ENCODE measurements at regions not wholly inside any gene's neighbourhood (a gene's known extent, or its start where the extent isn't known, plus 50 kb on each side); places are given as distances from the start of the nearest gene placed in this dataset.

DNA sequence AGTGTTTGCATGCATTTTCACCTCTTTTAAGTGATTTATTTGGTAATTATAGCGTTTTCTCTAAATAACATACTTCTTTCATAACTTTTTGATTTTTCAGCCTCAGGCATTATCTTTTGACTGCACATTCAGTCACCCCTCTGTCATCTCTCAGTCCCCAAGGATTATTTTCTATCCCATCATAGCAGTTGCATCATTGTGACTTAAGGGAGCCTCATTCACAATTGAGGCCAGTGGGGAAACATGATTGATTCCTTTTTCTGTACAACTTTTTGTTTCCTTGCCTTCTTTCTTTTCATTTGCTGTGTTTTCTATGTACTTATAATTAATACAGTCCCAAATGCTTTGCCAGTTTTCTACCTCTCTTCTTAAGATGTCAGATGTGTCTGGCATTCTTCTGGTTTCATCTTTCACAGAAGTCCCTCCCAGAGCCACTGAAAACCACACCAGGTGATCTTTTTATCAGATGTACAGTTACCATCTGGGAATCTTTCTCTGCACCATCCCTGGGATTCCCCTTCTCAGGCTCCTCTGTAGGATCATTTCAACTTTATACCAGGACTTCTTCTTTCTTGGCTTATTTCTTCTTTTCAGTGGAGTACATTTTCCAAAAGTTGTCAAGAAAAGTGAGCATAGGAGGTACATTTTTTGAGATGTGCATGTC lies 151.4 kb downstream of the RAP2B start:
- no peak for DNase-seq (ENCODE audit: low read depth in 3 of 3)

DNA sequence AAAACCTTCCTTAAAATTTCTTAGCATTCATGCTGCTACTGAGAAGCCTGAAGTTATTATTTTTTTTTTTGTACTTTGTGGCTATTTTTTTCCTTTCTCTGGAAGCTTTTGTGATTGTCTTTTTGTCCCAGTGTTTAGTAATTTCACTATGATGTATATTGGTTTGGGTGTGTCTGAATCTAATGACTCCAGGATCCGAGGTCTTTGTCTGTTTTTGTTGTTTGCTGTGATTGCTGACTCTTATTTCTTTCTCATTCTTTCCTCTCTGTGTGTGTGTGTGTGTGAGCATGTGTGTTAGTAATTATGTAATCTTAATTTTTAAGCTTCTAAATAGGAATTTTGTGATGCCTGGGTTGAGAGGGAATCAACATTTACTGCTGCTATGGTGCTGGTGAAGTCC lies 152.0 kb downstream of the RAP2B start:
- no peak for DNase-seq (ENCODE audit: low read depth in 3 of 3)

DNA sequence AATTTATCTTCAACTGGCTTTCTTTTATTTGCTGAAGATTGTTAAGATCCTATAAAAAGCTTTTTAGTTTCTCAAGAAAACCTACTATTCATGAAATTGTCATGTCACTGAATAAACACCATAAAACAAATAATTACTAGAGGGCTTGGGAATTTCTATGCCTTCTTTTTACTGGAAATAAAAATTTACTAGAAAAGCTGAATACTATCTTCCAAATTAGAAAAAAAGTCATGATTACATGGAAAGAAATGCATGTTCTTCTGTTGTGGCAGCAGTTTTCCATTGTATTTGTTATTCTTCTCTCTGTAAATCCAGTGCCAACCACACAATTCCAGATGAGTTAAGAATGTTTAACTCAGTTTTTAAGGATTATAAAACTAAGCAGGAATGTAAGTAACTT lies 153.8 kb downstream of the RAP2B start:
- DNase-seq (ENCODE audit: low read depth in 3 of 3): no peak

DNA sequence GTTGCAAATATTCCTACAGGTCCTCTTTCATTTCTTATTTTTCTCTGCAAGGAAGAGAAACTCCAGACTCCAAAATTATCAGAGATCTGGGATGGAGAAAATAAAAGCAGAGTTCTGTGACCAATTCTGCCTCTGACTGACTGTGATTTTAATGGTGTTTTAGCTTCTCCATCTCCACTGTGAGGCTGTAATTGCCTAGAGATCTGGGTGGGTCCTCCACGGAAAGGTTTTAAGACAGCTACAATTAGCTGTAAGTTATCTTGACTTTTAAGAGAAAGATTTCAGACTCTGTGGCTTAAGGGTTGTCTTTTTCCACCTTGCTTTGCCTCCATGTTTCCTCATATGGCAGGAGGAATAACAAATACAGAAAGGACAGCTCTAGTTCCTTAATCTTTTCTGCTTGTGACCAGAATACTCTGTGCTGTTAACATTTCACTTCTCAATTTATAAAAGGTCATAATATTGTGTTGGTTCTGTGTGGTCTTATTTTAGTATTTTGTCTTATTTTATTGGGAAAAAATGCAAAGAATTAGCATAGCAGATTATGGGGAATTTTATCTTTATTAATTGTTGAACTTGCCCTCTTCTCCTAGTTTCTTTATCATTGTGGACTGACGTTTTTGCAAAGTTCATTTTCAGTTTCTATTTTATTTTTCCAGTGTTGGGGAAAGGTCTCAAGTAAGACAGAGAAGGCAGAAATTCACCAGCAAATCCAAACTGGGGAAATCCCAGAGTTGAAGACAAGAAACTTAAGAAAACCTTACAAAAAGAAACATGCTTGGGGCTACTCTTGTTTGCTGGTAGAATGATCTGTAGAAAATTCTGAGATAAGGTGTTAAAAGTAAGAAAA lies 157.9 kb downstream of the RAP2B start:
- no peak for DNase-seq (ENCODE audit: low read depth in 3 of 3)

DNA sequence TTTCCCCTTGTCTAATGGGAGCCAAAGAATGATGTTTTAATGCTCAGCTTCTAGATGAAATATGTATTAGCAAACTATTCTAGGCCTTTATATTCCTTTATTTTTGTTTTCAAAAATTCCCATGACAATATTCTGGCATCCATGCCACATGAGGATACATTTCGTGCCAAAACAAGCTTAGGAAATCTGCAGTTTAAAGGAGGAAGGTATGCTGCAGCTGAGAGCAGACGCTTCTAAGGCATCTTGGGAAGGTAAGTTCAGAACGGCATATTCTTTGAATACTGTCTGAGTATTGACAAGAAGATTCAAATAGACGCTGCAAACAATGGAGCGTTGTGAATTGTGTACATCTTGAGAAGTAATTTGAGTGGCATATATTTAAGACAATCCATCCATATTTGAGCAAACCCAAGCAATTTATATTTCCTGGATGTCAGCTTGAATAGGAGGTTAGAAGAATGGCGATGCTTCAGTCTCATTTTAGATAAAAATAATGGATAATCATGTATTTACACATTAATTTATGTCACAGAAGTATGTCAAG lies 158.6 kb downstream of the RAP2B start:
- no peak for DNase-seq (ENCODE audit: low read depth in 3 of 3)

DNA sequence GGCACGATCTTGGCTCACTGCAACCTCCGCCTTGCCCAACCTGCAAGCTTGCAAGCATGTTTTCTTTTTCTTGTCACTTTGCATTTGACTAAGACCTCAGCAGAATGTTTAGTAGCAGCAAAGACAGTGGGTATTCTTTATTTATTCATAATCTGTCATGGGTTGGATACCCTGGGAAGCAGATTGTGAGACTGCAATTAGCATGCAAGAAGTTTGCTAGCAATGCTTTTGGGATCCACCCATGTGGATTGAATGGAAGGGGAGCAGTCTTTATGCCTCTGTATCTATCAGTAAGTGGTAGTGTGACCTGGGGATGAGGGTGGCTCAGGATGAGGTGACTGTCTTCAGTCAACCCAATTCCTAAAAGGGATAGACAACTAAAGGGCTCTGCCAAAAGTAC lies 166.7 kb downstream of the RAP2B start:
- DNase-seq (ENCODE audit: low read depth in 3 of 3): no peak

DNA sequence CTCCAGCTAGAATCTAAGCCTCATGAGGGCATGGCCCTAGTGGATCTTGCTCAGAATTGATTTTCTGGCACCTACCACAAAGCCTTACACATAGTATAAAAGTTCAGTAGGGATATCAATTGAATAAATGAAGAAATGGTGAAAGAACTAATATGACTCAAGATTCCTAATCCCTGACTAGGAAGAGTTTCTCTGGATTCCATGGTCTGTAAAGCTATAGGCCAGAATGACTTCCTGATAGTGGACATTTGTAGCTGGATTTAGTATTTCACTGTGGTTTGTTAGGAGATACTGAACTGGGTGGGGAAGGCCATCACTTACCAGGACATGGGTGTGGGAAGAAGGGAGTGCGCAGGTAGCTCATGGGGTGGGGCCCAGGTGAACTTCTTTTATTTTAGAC lies 168.9 kb downstream of the RAP2B start:
- no peak for DNase-seq (ENCODE audit: low read depth in 3 of 3)

DNA sequence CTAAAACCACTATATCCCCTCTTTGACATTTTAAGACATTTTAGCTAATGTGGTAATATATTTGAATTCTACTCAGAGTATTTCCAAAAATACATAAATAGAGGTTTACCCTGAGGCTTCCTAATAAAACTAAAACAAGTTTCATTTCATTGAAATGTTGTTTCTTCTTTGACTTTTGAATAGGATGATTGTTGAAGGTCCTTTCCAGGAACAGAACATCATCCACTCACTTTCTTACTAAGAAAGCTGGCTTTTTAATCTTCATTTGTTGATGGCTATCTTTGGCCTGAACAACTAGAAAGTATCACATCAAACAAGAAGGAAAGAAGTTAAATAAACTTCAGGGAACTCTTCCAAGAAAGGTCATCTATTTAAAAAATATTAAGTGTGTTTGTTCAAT lies 169.7 kb downstream of the RAP2B start:
- DNase-seq (ENCODE audit: low read depth in 3 of 3): no peak

DNA sequence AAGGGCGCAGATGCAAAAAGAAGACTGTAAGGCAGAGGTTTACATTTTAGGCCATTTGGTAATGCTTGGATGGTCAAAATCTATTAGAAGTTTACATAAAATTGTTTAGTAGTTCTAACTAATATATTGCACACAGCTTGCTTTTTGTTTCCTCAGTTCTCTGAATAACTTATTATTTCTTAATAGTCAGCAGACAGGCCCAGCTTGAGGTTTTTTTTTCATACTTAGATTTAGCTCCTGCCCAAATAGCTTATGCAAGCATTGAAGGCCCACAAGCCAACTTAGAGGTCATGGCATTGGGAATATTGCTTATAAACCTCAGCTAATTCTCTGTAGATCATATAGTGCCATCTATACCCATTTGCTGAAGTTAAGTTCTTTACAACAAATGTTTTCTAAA lies 172.5 kb downstream of the RAP2B start:
- DNase-seq (ENCODE audit: low read depth in 3 of 3): no peak

DNA sequence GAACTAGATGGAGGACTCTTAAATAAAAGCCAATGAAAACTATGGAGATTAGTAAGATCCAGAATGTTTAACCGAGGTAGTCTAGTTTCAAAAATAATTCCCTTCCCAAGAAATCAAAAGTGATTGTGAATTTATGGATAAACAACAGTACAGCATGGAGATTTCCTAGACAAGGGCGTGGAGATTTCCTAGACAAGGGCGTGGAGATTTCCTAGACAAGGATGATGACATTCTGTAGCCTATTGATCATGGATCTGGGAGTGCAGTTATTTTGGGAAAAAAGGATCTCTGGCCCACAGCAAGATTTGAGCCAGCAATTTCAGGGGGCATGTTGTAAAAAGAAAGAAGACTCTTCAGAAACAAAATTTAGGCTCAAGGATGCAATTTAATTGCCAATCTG lies 175.3 kb downstream of the RAP2B start:
- DNase-seq (ENCODE audit: low read depth in 3 of 3): no peak

DNA sequence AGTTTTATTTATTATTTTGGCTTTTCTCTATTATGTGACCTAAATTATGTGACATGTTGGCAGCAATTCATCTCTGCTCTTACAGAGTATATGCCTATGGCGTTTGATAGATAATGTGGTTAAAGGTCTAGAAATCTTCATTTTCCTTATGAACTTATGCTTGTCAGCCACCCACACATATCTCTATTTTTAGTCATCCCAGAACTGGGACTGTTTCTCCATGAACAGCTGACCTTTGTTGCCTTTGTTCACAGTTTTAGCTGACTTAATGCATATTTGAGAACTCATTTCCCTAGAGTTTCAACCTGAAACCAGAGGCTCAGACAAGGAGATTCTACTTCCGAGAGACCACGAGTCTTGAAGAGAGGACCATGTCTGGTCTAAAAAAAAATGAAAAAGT lies 176.5 kb downstream of the RAP2B start:
- no peak for DNase-seq (ENCODE audit: low read depth in 3 of 3)

DNA sequence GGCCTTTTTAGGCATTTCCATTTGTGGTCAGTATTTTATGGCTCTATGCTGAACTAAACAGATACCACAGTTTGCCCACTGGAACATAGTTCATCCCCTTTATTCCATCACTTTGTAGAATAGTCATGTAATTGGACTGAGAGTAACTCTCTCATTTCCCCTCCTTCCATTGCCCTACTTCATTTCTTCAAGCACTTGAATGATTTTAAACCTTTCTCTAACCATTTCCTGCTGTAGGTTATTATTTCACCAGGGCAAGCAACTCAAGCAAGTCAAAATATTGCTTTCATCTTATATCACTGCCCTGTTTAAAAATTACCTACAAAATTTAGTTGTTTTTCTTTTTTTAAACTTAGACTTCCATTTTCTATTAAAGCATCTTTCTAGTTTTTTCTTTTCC lies 177.0 kb downstream of the RAP2B start:
- no peak for DNase-seq (ENCODE audit: low read depth in 3 of 3)

DNA sequence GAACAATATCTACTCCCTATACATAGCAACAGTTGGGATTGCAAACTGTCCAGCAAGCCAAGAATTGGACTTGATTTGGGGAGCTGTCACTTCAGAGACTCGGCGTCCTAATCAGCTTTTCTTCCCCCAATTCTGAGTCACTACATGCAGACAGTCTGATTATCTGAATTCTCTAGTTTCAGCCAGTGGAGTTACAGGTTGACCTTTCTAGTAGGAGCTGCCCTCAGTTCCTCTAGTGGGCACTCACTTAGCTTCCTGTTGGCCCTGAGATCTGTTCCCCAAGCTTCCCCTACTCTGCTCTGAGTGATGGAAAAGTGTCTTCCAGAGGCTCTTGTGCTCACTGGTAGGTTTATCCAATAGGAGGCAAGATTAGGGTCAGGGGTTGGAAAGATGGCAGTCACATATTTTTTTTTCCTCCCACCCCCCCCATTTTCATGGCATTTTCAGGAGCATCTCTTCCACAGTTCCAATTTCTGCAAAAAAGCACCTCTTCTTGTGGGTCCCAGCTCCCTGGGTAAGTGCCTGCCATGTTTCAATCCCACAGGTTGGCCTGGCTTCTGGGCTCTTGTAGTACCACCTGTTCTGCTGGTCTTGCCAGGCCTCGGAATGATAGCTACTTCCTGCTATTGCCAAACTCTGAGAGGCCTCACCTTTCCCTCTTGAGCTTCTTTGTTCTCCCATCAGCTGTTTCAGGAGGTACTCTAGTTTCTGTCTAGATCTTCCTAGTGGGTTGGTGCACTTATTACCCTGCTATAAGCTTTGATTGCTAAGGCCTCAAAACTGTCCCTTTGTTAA lies 182.2 kb downstream of the RAP2B start:
- no peak for DNase-seq (ENCODE audit: low read depth in 3 of 3)

DNA sequence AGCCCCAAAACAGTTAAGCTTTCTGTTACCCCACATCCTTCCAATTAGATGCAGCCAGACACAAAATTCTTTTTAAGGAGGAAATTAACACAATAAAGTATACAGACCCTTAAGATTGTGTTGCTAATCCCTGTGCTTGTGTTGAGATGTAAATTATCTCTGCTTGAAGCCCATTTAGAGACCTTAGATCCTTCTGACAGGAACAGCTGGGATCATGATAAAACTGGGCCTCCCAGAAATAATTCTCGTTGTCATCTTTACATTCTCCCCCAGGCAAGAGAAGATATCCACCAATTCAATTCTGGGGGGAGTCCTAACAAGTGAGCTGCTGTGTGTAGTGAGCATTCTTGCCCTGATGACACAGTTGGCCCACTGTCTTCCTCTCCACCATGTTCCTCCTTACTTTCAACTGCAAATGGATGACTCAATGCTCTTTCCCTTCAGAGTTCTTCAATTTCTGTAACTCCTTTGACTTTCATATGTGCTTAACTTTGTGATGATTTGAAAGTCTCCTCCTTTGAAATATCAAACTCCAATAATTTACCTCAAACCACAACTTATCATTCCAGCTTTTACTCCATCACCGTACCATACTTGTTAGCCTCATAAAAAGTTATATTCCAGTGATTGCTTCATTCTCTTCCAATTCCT lies 186.6 kb downstream of the RAP2B start:
- DNase-seq (ENCODE audit: low read depth in 3 of 3): no peak

DNA sequence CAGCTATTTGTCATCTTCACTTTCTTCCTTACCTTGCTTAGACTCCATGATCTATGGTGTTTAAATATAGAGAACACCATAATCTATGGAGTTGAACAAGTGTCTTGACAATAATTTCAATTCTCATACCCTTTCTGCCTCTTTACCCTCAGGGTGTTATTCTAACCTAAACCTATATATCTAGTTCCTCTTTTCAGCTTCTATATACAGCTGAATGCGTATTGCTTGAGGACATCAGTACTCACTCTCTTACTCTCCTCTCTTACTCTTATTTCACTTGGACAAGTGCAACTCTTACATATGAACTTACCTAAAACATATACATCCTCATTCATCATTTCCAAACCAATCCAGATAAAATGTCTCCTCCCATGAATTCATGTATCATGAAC lies 187.1 kb downstream of the RAP2B start:
- no peak for DNase-seq (ENCODE audit: low read depth in 3 of 3)

DNA sequence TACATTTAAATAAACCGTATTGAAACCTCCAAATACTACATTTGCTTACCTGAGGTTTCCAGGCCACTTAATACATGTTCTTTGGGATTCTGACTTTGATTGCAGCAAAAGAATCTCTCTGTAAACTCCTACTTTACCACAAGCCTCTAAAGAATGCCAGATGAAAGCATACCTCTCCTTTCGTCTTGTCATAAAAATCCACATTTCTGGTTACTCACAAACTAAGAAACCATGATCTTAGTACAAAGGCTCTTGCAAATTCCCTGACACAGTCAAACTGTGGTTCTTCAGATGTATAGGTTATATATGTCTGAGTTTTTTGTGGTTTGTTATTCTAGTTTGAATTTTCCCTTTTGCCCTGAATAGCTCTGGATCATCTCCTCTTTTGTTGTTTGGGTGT lies 188.4 kb downstream of the RAP2B start:
- DNase-seq (ENCODE audit: low read depth in 3 of 3): no peak

DNA sequence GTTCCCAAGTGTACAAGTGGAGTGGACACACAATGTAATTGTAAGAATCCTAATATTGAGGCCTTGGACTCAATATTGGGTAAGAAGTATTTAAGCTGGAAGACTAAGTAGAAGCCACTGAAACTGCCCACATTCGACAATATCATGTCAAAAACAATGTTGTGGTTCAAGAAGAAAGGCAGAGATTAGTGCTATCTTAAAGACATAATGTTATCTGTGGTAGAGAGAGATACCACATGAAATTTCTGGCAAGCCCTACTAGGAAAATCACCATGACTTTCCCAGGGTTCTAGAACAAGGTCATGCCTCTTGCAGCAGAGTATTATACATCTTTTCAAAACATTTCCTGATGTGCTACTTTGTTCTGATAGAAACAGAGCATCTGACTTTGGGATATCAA lies 192.6 kb downstream of the RAP2B start:
- DNase-seq (ENCODE audit: low read depth in 3 of 3): no peak

DNA sequence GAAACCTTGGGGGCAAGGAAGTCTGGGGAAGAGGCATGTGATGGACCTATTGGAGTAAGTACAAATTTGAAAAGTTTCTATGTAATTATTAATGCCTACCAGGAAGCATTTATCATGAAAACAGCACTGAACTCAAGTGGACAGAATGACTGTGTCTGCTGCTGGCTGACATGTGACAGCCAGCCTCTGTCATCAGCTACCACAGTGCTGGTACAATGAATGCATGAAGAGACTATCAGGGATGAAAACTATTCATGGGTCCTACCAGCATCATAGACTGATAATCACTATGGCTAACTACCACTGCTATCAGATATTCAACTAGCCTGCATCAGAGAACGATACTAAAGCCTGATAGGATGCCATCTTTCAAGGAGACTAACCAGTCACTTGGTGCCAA lies 193.5 kb downstream of the RAP2B start:
- DNase-seq (ENCODE audit: low read depth in 3 of 3): no peak

DNA sequence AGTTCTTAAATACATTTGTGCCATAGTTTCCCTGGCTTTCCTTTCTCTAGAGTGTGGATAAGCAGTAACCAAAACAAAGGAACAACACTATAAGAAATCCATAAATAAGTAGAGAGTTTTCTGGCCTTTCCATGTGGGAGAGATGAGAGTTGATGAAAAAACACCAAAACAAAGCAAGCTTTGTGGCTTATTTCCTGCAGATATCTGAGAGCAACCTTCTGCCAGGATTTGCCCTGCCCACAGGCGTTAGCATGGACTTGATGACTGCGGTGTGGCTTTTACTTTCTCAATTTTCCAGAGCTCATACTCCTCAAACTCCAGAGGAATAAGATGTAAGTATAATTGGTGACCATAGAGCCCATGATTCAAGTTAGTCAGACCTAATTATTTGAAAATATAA lies 194.9 kb downstream of the RAP2B start:
- no peak for DNase-seq (ENCODE audit: low read depth in 3 of 3)

DNA sequence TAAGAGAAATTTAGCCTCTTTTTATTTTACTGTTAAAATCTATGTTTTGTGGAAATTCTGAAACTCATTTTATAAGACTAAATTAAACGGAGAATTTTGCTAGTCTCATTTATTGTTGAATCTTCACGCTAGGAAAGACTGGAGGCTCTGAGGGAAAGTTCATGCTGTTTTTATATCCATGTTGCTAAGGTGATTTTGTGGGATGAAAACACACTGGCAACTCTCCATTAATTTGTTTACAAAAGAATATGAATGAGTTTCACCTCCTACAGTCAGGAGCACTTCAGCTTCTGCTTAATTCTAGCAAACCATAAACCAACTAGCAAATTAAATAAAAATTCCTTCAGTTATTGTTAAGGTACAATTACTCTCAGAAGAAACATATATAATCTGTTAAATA lies 195.4 kb downstream of the RAP2B start:
- DNase-seq (ENCODE audit: low read depth in 3 of 3): no peak

DNA sequence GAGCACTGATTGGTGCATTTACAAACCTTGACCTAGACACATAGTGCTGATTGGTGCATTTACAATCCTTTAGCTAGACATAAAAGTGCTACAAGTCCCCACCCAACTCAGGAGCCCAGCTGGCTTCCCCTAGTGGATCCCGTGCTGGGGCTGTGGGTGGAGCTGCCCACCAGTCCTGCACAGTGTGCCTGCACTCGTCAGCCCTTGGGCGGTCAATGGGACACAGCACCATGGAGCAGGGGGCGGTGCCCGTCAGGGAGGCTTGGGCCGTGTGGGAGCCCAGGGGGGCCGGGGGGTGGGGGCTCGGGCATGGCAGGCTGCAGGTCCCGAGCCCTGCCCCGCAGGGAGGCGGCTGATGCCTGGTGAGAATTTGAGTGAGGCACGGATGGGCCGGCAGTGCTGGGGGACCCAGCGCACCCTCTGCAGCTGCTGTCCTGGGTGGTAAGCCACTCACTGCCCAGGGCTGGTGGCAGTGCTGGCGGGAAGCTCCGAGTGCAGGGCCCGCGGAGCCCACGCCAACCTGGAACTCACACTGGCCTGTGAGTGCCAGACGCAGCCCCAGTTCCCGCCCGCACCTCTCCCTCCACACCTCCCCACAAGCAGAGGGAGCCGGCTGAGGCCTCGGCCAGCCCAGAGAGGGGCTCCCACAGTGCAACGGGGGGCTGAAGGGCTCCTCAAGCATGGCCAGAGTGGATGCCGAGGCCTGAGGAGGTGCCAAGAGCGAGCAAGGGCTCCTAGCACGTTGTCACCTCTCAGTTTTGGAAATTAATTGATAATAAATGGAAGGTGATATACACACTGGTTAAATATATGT lies 207.7 kb downstream of the RAP2B start:
- no peak for DNase-seq (ENCODE audit: low read depth in 3 of 3)

Measured in stimulated activated CD4-positive, alpha-beta T cell treated with anti-CD3 and anti-CD28 coated beads, TNF-alpha, amount 100 ng/mL, for 48 hours (primary cell).